Tibial nerve (tissue), 4 donors: ENCODE measurements at regions not wholly inside any gene's neighbourhood (a gene's known extent, or its start where the extent isn't known, plus 50 kb on each side); places are given as distances from the start of the nearest gene placed in this dataset.

ENCODE experiments used
- EP300 ChIP-seq, 2 donors: sonication (generic); formaldehyde crosslinking; IDR thresholded peaks; one replicate each; pipeline ENCODE4 v1.6.1; 2017; ENCODE audit warnings: antibody characterized with exemption in 2 of 2, mild to moderate bottlenecking in 1 of 2
- POLR2A ChIP-seq, 2 donors: fragments of 450-650 bp; IDR thresholded peaks; one replicate each; pipeline ENCODE4 v1.6.1; 2017; ENCODE audit warnings: antibody characterized with exemption in 2 of 2, mild to moderate bottlenecking in 2 of 2, moderate library complexity in 2 of 2
- TF ChIP-seq, protein P1 (sequence below), 5 experiments: fragments of 200-600 bp in 3 of 5; fragments of 450-650 bp in 2 of 5; sonication (generic) in 3 of 5; IDR thresholded peaks; one replicate each; pipeline ENCODE4 v1.5.1; 2016 to 2019; ENCODE audit warnings: antibody characterized with exemption in 5 of 5, mild to moderate bottlenecking in 3 of 5, moderate library complexity in 2 of 5

DNA sequence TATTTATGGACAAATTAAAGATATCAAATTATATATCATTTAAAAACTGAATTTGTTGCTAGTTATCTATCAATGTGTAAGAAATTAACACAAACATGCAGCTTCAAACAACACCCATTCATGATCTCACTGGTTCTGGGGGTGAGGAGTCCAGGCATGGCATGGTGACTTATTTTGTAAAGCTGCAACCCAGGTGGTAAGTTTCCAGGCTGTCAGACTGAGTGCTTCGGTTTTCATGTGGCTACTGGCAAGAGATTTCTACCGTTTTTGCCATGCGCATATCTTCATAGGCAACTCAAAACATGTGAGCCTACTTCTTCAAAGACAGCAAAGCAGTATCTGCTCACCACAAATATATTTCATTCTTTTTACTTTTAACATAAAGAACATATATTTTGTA is 364.3 kb upstream of the BCHE start:
- TF ChIP-seq POLR2A (IDR thresholded peaks at IDR 0.05), result no peak
- TF ChIP-seq, protein P1, sequence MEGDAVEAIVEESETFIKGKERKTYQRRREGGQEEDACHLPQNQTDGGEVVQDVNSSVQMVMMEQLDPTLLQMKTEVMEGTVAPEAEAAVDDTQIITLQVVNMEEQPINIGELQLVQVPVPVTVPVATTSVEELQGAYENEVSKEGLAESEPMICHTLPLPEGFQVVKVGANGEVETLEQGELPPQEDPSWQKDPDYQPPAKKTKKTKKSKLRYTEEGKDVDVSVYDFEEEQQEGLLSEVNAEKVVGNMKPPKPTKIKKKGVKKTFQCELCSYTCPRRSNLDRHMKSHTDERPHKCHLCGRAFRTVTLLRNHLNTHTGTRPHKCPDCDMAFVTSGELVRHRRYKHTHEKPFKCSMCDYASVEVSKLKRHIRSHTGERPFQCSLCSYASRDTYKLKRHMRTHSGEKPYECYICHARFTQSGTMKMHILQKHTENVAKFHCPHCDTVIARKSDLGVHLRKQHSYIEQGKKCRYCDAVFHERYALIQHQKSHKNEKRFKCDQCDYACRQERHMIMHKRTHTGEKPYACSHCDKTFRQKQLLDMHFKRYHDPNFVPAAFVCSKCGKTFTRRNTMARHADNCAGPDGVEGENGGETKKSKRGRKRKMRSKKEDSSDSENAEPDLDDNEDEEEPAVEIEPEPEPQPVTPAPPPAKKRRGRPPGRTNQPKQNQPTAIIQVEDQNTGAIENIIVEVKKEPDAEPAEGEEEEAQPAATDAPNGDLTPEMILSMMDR (IDR thresholded peaks at IDR 0.05), result no peak
- TF ChIP-seq EP300 (IDR thresholded peaks at IDR 0.05), result no peak
